ENCODE measurements at regions not wholly inside any gene's neighbourhood (a gene's known extent, or its start where the extent isn't known, plus 50 kb on each side); places are given as distances from the start of the nearest gene placed in this dataset.

GRCh38 chr13:38255600-38255999 is 94.1 kb upstream of the UFM1 start:
- H3K23ac ChIP-seq (ENCODE audit: low read length in 2 of 2): no peak overlapping the region
- no peak overlapping the region for H2AFZ ChIP-seq (ENCODE audit: low read depth, low read length)
- H3K14ac ChIP-seq (ENCODE audit: low read length in 2 of 2): no peak overlapping the region
- no peaks in the 10 kb centered on the region for H3K9me3 ChIP-seq (ENCODE audit: control insufficient read depth, low read length)
- no peak overlapping the region for H3K27ac ChIP-seq (ENCODE audit: low read length, poor library complexity, severe bottlenecking)
- no peak overlapping the region for H4K8ac ChIP-seq (ENCODE audit: low read length)
- no peak overlapping the region for H2BK12ac ChIP-seq (ENCODE audit: low read length in 2 of 2)
- no peaks in the 10 kb centered on the region for H3K4me1 ChIP-seq (ENCODE audit: control insufficient read depth, insufficient read depth, low read depth, low read length)
- DNase-seq: no peak
- no peaks in the 10 kb centered on the region for H3K27me3 ChIP-seq (ENCODE audit: control insufficient read depth in 1 of 2, insufficient read depth in 1 of 2, low read length in 2 of 2)
- H2AK5ac ChIP-seq (ENCODE audit: low read length, severe bottlenecking): no peak overlapping the region
- H4K91ac ChIP-seq (ENCODE audit: low read length): no peak overlapping the region
- H2BK120ac ChIP-seq (ENCODE audit: low read depth, low read length): no peak overlapping the region
- no peak overlapping the region for H3K4me2 ChIP-seq (ENCODE audit: low read length, poor library complexity, severe bottlenecking)
- H3K79me1 ChIP-seq (replicated peaks; ENCODE audit: low read length, poor library complexity, severe bottlenecking): no peaks in the 10 kb centered on the region
- H3K9ac ChIP-seq (ENCODE audit: low read length): no peak overlapping the region
- no peak overlapping the region for H3K4me3 ChIP-seq (ENCODE audit: insufficient read depth in 1 of 2, low read depth in 1 of 2, low read length in 2 of 2)
- no peak overlapping the region for H3K4ac ChIP-seq (ENCODE audit: low read depth in 1 of 2, low read length in 2 of 2)
- no peaks in the 10 kb centered on the region for H3K36me3 ChIP-seq (ENCODE audit: control insufficient read depth in 1 of 2, insufficient read depth in 2 of 2, low read depth in 1 of 2, low read length in 2 of 2)
- H3K18ac ChIP-seq (ENCODE audit: low read depth in 1 of 2, low read length in 2 of 2): no peak overlapping the region
- no peak overlapping the region for H2BK15ac ChIP-seq (ENCODE audit: low read depth, poor library complexity, severe bottlenecking)
- no peak overlapping the region for H2BK5ac ChIP-seq (ENCODE audit: low read depth, low read length, poor library complexity, severe bottlenecking)

- no peak overlapping the region for H3K4ac ChIP-seq (ENCODE audit: low read depth in 1 of 2, low read length in 2 of 2)
These were observed 109.8 kb upstream of the UFM1 start for GRCh38 chr13:38239874-38240273.

DNA sequence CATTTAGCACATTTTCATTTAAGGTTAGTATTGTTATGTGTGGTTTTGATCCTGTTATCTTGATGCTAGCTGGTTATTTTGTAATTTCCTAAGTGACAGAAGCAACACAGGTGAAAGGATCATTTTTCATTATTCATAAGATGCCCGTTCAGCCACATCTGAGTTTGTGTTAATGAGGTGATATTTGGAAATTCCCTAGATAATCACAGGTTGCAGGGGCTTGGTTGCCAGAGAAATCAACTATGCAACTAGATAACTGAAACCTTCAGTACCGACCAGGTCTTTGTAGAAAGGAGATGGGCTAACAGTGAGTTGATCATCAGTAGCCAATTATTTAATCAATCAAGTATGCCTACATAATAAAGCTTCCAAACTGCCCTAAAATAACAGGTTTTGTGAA is 121.3 kb upstream of the UFM1 start:
- WGBS: 100% methylated on average over 1 of the region's 2 CpGs
- no peak overlapping the region for H3K4ac ChIP-seq (ENCODE audit: low read depth in 1 of 2, low read length in 2 of 2)
- no peaks in the 10 kb centered on the region for H3K27me3 ChIP-seq (ENCODE audit: control insufficient read depth in 1 of 2, insufficient read depth in 1 of 2, low read length in 2 of 2)
- no peak overlapping the region for H2AK5ac ChIP-seq (ENCODE audit: low read length, severe bottlenecking)
- H2BK5ac ChIP-seq (ENCODE audit: low read depth, low read length, poor library complexity, severe bottlenecking): no peak overlapping the region
- H3K18ac ChIP-seq (ENCODE audit: low read depth in 1 of 2, low read length in 2 of 2): no peak overlapping the region
- no peak overlapping the region for H2BK120ac ChIP-seq (ENCODE audit: low read depth, low read length)
- peaks cover 13% of the 10 kb centered on the region for H3K9me3 ChIP-seq (ENCODE audit: control insufficient read depth, low read length)
- no peak for DNase-seq
- no peak overlapping the region for H3K23ac ChIP-seq (ENCODE audit: low read length in 2 of 2)
- no peak overlapping the region for H3K14ac ChIP-seq (ENCODE audit: low read length in 2 of 2)
- H3K27ac ChIP-seq (ENCODE audit: low read length, poor library complexity, severe bottlenecking): no peak overlapping the region
- H4K91ac ChIP-seq (ENCODE audit: low read length): no peak overlapping the region
- H3K9ac ChIP-seq (ENCODE audit: low read length): no peak overlapping the region
- H3K79me1 ChIP-seq (replicated peaks; ENCODE audit: low read length, poor library complexity, severe bottlenecking): no peaks in the 10 kb centered on the region
- H3K4me2 ChIP-seq (ENCODE audit: low read length, poor library complexity, severe bottlenecking): no peak overlapping the region
- no peak overlapping the region for H2BK12ac ChIP-seq (ENCODE audit: low read length in 2 of 2)
- no peak overlapping the region for H2BK15ac ChIP-seq (ENCODE audit: low read depth, poor library complexity, severe bottlenecking)
- H3K36me3 ChIP-seq (ENCODE audit: control insufficient read depth in 1 of 2, insufficient read depth in 2 of 2, low read depth in 1 of 2, low read length in 2 of 2): no peaks in the 10 kb centered on the region
- no peak overlapping the region for H4K8ac ChIP-seq (ENCODE audit: low read length)
- H3K4me3 ChIP-seq (ENCODE audit: insufficient read depth in 1 of 2, low read depth in 1 of 2, low read length in 2 of 2): no peak overlapping the region
- no peaks in the 10 kb centered on the region for H3K4me1 ChIP-seq (ENCODE audit: control insufficient read depth, insufficient read depth, low read depth, low read length)
- H2AFZ ChIP-seq (ENCODE audit: low read depth, low read length): no peak overlapping the region

More at GRCh38 chr13:38239874-38240273, 109.8 kb upstream of the UFM1 start:
- no peak overlapping the region for H4K8ac ChIP-seq (ENCODE audit: low read length)
- no peak overlapping the region for H3K4me2 ChIP-seq (ENCODE audit: low read length, poor library complexity, severe bottlenecking)
- H2BK12ac ChIP-seq (ENCODE audit: low read length in 2 of 2): no peak overlapping the region
- H3K27me3 ChIP-seq (ENCODE audit: control insufficient read depth in 1 of 2, insufficient read depth in 1 of 2, low read length in 2 of 2): no peaks in the 10 kb centered on the region
- H3K36me3 ChIP-seq (ENCODE audit: control insufficient read depth in 1 of 2, insufficient read depth in 2 of 2, low read depth in 1 of 2, low read length in 2 of 2): no peaks in the 10 kb centered on the region
- no peak overlapping the region for H3K14ac ChIP-seq (ENCODE audit: low read length in 2 of 2)
- H3K9me3 ChIP-seq (ENCODE audit: control insufficient read depth, low read length): no peaks in the 10 kb centered on the region
- H2BK15ac ChIP-seq (ENCODE audit: low read depth, poor library complexity, severe bottlenecking): no peak overlapping the region
- H2AFZ ChIP-seq (ENCODE audit: low read depth, low read length): no peak overlapping the region
- H3K4me3 ChIP-seq (ENCODE audit: insufficient read depth in 1 of 2, low read depth in 1 of 2, low read length in 2 of 2): no peak overlapping the region
- no peaks in the 10 kb centered on the region for H3K79me1 ChIP-seq (replicated peaks; ENCODE audit: low read length, poor library complexity, severe bottlenecking)
- H3K4me1 ChIP-seq (ENCODE audit: control insufficient read depth, insufficient read depth, low read depth, low read length): no peaks in the 10 kb centered on the region
- H4K91ac ChIP-seq (ENCODE audit: low read length): no peak overlapping the region
- H2AK5ac ChIP-seq (ENCODE audit: low read length, severe bottlenecking): no peak overlapping the region
- no peak overlapping the region for H2BK120ac ChIP-seq (ENCODE audit: low read depth, low read length)
- no peak overlapping the region for H3K27ac ChIP-seq (ENCODE audit: low read length, poor library complexity, severe bottlenecking)
- H2BK5ac ChIP-seq (ENCODE audit: low read depth, low read length, poor library complexity, severe bottlenecking): no peak overlapping the region
- no peak overlapping the region for H3K9ac ChIP-seq (ENCODE audit: low read length)
- H3K18ac ChIP-seq (ENCODE audit: low read depth in 1 of 2, low read length in 2 of 2): no peak overlapping the region
- DNase-seq: no peak
- H3K23ac ChIP-seq (ENCODE audit: low read length in 2 of 2): no peak overlapping the region

DNA sequence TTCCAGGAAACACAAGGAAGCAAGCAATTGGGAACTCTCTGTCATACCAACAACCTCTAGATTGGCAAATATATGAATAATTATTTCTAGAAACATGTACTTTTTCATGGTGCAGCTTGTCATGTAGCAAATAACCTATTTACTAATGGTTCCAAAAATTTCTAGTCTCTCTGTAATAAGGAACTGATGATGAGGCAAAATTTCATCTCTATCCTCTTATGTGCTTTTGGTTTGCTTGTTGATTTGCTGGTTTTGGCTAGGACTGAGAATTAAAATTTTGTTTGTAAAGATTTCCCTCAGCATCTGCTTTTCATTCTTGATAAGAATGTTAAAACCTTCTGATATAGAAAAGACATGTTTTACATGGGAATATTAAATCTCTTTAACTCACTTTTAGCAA is 123.2 kb upstream of the UFM1 start:
- Histone ChIP-seq H3K4ac (ENCODE audit: low read depth in 1 of 2, low read length in 2 of 2) (no peak overlapping the region), H3K36me3 (ENCODE audit: control insufficient read depth in 1 of 2, insufficient read depth in 2 of 2, low read depth in 1 of 2, low read length in 2 of 2) (no peaks in the 10 kb centered on the region), H4K8ac (ENCODE audit: low read length) (no peak overlapping the region)

More for the DNA sequence above, 123.2 kb upstream of the UFM1 start:
- Histone ChIP-seq H3K14ac (ENCODE audit: low read length in 2 of 2) (no peak overlapping the region), H3K23ac (ENCODE audit: low read length in 2 of 2) (no peak overlapping the region), H3K4me3 (ENCODE audit: insufficient read depth in 1 of 2, low read depth in 1 of 2, low read length in 2 of 2) (no peak overlapping the region), H3K9me3 (ENCODE audit: control insufficient read depth, low read length) (no peaks in the 10 kb centered on the region), H3K4me2 (ENCODE audit: low read length, poor library complexity, severe bottlenecking) (no peak overlapping the region), H3K9ac (ENCODE audit: low read length) (no peak overlapping the region), H3K79me1 (replicated peaks; ENCODE audit: low read length, poor library complexity, severe bottlenecking) (no peaks in the 10 kb centered on the region), H3K27ac (ENCODE audit: low read length, poor library complexity, severe bottlenecking) (no peak overlapping the region), H3K4me1 (ENCODE audit: control insufficient read depth, insufficient read depth, low read depth, low read length) (no peaks in the 10 kb centered on the region), H2BK12ac (ENCODE audit: low read length in 2 of 2) (no peak overlapping the region), H3K18ac (ENCODE audit: low read depth in 1 of 2, low read length in 2 of 2) (no peak overlapping the region), H2AK5ac (ENCODE audit: low read length, severe bottlenecking) (no peak overlapping the region), H2BK15ac (ENCODE audit: low read depth, poor library complexity, severe bottlenecking) (no peak overlapping the region), H2BK120ac (ENCODE audit: low read depth, low read length) (no peak overlapping the region), H2AFZ (ENCODE audit: low read depth, low read length) (no peak overlapping the region), H4K91ac (ENCODE audit: low read length) (no peak overlapping the region), H3K27me3 (ENCODE audit: control insufficient read depth in 1 of 2, insufficient read depth in 1 of 2, low read length in 2 of 2) (no peaks in the 10 kb centered on the region), H2BK5ac (ENCODE audit: low read depth, low read length, poor library complexity, severe bottlenecking) (no peak overlapping the region)
- DNase-seq: no peak

Measured in mesenchymal stem cell (in vitro differentiated cells and primary cell).